GM19043 (cell line): ENCODE measurements at regions not wholly inside any gene's neighbourhood (a gene's known extent, or its start where the extent isn't known, plus 50 kb on each side); places are given as distances from the start of the nearest gene placed in this dataset.

Experiments used
- ATAC-seq: cut with Tn5 transposase; IDR thresholded peaks from one replicate; pipeline ENCODE4 v1.9.1; 2021; ENCODE audit warnings: low read depth; ENCODE audit not compliant: unreplicated experiment

GRCh38 chr10:128307820-128308219, 181.6 kb upstream of the MKI67 start:
- no peak for ATAC-seq

DNA sequence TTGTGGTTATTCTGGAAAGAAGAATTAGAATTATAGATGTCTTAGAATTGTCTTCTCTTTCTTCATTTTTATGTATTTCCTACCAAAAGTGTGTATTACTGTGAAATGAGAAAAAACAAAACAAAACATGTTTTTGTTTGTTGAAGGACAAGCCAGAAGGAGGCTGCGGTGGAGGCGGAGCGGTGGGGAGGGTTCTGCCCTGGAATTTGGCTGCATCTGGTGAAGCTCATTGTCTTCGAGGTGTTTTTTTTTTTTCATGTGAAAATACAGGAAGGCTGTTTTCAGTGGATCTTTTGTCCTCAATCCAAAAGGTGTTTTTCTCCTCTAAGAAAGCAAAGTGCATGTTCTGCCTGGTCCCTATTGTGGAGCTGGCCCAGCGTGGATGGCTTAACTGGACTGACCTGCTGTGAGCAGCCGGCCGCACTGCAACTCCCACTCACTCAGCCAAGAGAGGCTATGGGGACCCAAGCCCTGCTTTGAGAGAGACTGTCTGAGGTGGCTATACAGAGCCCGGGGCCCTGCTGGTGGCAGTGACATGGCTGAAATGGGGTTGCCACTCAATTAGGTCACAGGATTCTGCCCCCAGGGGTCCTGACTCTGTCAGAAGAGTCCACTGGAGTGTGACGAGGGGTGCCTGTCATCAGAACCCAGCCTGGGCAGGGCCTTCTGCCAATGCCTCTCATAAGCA, 184.9 kb upstream of the MKI67 start:
- no peak for ATAC-seq

- no peak for ATAC-seq
Observed at GRCh38 chr10:128312250-128312649, 186.0 kb upstream of the MKI67 start.

DNA sequence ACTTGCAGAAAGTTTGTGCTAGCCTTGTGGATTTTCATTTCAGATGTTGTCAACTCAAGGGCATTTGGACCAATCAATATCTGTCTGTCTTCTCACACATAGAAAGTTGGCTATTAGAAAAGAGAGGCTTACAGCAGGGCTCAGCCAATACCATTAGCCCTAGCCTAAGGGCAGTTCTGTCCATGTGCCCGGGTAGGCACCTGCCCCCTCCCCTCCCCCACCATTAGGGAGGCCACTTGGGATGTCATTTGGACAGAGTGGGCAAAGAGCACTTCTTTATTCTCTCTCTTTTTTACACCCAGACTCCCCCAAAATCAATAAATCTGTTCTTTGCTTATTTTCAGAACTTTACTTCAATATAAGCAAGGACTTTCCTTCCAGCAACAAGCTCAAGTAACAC, 188.5 kb upstream of the MKI67 start:
- ATAC-seq: no peak

DNA sequence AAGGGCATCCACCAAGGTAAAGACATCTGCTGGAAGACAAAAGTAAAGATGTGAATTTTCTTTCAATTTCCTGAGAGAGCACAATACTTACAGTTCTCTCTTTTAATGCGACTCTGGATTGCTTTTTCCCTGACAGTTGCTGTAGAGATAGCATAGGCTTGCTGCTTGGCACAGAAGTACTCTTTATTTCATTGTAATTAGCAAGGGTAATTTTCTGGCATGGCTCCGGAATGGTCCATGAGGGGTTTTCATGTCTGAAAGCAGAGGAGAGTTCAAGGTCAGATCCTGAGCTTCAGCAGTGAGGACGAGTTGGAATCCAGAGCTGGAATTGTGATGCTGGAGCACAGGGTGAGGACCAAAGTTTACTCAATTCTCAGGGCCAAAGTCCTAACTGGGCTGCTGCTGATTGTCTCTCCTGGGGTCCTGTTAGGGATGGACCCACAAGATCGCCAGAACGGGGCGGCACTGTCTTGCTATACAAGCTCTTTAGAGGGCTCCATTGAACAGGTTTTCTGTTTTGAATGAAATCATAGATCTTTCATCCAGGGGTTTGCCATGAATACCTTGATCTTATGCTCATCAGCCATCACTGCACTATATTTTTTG, 190.0 kb upstream of the MKI67 start:
- no peak for ATAC-seq

GRCh38 chr10:128316925-128317324, 190.7 kb upstream of the MKI67 start:
- no peak for ATAC-seq

DNA sequence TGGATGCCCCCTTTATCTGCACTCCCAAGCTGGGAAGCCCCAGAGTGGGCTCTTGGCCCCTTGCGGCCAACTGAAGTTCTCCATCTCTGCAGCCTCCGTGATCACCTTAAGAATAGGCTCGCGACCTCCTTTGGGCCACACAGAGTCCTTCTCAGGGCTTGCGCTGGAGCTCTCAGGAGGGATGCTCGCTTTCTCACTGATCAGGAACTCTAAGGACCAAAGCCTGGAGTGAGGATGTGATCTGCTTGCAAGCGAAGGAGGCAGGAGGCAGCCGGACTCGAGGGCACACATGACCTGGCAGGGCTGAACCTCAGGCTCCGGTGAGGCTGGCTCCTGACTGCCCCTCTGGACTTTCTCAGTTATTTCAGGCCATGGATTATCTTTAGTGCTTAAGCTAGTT, 192.1 kb upstream of the MKI67 start:
- no peak for ATAC-seq

- no peak for ATAC-seq
Observed at GRCh38 chr10:128318913-128319312, 192.7 kb upstream of the MKI67 start.

DNA sequence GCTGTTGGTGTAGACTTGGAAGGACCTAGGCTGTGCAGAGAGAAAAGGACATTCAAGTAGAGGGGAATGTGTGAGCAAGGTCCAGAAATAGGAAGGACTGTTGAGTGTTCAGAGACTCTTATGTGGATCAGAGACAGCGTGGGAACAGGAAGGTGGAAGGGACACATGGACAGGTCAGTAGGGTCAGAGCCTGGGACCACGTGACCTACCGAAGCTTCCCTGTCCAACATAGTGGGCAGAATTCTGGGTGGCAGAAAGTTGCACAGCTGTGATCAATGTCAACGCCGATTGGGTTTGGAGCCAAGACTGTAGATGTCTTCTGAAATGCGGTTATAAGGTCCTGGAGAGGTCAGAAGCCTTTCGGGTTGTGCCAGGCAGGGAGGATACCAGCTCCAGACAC, 195.9 kb upstream of the MKI67 start:
- no peak for ATAC-seq

- no peak for ATAC-seq
Observed at GRCh38 chr10:128322950-128323349, 196.7 kb upstream of the MKI67 start.

DNA sequence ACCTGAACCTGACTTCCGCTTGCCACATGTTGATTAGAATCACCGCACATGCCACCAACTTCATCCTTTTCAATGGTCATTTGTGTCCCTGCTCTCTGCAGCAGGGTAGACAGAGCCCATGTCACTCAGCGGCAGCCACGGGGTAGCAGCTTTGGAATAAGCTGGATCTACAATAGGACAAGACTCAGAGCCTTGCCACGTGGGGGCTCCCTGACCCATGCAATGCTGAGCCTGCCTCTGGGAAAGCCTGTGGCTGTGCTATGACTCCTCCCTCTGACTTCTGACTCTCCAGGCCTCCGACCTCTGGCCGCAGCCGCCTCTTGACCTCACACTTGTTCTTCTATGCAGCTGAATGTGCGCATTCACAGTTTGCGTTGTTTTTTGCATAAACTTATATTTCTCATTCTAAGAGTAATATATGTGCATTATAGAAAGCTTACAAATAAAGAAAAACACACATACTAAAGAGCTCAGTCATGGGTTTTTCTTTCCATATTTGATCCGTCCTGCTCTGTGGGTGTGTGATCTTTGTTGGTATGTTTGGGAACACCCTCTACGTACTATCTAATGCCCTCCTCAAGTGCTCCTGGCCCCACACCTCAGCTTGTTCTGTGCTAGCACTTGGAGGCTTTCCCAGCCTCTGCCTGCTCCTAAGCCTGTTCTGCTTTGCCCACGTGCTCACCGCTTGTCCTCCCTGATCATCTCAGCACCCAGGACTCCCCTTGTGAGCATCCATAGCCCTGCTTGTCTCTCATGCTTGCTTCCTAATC, 198.0 kb upstream of the MKI67 start:
- ATAC-seq: no peak

DNA sequence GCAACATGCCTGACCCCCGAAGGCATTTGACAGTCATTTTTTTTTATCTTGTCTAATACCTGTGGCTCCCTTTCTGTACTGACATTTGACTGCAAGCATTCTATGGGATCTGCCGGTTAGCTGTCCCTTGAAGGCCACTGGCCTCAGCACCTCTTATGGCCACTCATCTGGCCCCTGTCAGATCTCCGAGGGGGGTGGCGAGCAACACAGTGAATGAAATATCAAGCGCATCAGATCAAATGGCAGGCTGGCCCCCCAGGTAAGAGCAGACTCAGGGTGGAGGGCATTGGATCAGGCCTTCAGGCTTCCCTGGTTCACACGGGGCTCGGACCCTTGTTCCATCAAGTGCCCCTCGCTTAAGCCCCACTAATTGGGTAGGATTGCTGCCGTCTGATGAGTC, 199.6 kb upstream of the MKI67 start:
- no peak for ATAC-seq

DNA sequence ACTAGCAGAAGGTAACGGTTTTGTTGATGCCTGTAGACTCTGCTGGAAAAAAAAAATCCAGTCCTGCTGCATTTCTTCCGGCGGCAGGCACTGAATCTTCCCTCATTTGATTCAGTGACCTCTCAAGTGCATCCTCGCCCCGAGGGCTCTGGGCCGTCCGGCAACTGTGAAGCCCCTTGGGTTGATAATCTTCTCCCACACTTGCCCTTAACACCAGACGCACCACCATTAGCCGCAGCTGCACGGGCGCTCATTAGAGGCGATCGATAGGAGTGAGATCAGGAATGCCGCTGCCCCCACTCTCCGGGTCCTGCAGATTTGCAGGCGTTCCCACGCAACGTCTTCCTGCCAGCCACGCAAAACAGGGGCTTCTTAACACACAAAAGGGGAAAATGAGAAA, 200.0 kb upstream of the MKI67 start:
- no peak for ATAC-seq

DNA sequence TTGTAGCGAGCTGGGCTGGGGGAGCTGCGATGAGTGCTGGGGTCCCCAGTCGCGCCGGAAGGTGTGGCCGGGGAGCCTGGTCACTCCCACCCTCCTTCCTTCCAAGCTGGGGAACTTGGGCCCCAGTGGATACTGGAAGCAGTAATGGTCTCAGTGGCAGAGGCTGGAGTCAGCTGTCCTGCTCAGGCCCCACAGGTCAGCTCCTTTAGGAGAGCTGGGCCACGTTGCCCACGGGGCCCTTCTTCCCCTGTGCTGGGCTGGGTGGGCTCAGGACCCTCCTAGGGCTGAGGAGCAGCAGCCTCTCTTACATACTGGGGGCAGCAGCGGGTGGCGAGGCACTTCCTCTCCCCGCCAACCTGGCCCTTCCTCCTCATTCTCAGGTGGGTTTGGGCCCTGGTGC, 200.6 kb upstream of the MKI67 start:
- ATAC-seq: no peak

DNA sequence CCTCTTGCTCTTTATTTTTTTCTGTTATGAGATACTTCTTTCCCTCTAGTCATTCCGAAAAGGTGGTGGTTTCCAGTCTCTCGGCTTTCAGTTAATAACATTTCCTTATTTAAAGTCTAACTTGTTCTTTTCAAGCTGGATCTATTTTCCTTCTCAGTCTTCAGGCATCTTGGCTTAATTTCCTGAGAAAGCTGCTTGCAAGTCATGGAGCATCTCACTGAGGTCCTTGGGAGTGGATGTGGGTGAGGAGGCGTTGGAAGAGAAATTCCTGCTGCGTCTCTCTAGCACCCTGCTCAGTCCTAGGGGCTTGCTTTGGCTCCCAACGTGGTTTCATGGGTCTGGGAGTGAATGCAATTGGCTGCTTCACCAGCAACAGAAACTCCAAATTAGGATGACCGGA, 210.2 kb upstream of the MKI67 start:
- ATAC-seq: no peak

GRCh38 chr10:128337860-128338378, 211.7 kb upstream of the MKI67 start:
- no peak for ATAC-seq

- ATAC-seq: no peak
Observed at GRCh38 chr10:128338951-128339350, 212.7 kb upstream of the MKI67 start.

DNA sequence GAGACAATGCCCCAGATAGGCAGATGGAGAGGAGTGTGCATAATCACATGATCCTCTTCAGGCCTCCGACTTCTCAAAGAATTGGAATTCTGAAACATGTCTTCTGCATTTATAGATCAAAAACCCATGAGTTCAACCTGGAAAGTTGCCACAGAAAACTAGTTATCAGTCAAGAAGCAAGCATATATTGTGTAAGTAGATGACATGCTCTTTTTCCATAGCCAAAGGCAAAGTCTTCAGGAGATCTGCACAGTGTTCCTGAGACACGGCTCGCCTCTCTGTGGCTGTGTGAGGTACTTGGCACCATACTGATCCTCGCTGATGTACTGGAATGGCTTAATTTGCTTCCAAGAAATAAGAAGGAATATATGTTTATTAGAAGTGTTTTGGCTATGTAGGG, 213.5 kb upstream of the MKI67 start:
- ATAC-seq: no peak

GRCh38 chr10:128345353-128345752, 219.1 kb upstream of the MKI67 start:
- ATAC-seq: no peak

DNA sequence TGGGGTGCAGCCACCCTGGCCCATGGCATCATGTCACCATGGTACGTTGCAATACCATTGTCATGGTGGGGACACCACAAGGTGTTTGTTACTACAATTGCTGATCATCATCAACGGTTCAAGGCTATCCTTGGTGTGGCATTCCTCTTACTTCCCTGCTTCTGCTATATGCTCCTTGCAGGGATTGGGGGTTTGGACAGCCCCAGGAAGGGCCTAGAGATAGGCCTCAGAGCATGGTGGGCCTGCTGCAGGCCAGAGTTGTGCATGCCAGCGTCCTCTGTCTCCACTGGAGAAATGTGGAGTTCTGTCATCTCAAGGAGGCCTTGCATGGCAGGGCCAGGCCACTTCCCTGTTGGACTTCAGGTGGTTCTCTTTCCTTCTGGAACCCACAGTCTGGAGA, 234.6 kb upstream of the MKI67 start:
- ATAC-seq: no peak

DNA sequence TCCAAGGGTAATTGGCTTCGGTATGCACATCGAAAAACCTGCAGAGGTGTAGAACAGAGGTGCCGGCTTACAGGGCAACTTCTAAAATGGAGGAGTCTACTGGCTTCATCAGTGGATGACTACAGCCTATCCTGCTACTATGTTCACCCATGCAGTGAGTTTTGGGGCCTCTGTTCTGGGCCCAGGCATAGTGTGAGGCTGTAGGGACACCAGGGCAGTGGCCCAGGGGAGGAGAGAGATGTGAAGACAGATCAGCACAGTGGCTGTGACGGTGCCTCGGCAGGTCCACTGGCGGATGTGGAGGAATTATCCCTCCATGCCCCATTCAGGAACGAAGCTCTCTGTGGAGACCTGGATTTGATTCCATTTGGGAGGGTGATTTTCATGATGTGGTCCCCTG, 235.3 kb upstream of the MKI67 start:
- no peak for ATAC-seq

DNA sequence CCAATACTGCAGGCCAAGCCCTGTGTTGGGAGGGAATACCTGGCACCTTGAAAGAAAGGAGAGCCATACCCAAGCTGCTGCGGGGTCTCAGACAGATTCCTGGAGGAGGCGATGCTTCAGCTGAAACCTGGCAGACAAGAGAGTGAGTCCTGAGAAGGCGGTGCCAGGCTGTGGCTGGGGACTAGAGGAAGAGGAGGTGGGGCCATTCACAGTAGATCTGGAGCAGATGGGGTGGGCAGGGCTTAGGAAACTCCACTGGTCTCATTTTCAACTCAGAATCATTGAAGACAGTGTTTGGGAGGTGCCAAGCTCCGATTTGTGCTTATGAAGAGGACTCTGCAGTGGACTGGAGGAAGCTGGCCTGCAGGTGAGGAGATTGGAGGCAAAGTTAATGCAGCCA, 236.3 kb upstream of the MKI67 start:
- no peak for ATAC-seq
